Urothelium cell line (cell line): ENCODE measurements at regions not wholly inside any gene's neighbourhood (a gene's known extent, or its start where the extent isn't known, plus 50 kb on each side); places are given as distances from the start of the nearest gene placed in this dataset.
A peak's percentile ranks its signal among the peaks of the same experiment; 100 is the strongest.
"Not testable (repeated sequence)": the region's sequence is repeated elsewhere in the genome, so short reads cannot be mapped to it uniquely, and the experiment has no call there.

Experiments
- DNase-seq: peaks from one replicate; pipeline ENCODE4 v3.0.0; 2011; ENCODE audit warnings: low spot score, mixed read lengths
- FAIRE-seq: peaks from 2 replicates; lab custom pipeline; 2011; peaks lifted over from hg19 to GRCh38; lab: Jason Lieb, UNC

- DNase-seq = no peak
- FAIRE-seq = no peak
Measured at GRCh38 chr7:54947266-54947665, 71.6 kb upstream of the EGFR start.

DNA sequence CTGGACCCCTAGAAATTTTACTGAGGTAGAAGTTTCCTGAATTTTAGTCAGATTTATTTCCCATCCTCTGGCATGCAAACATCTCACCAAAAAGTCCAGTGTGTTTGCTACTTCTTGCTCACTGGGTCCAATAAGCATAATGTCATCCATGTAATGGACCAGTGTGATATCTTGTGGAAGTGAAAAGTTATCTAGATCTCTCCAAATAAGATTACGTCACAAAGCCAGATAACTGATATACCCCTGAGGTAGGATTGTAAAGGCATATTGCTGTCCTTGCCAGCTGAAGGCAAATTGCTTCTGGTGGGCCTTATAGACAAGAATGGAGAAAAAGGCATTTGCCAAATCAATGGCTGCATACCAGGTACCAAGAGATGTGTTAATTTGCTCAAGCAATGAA is 69.3 kb upstream of the EGFR start:
- DNase-seq, FAIRE-seq: not testable (repeated sequence)

- FAIRE-seq (no peak), DNase-seq (no peak)
Measured at GRCh38 chr7:54955296-54955695, 63.5 kb upstream of the EGFR start.

- DNase-seq = no peak
- peak; percentile 87 for FAIRE-seq
Measured at GRCh38 chr7:54955696-54956420, 63.0 kb upstream of the EGFR start.

DNA sequence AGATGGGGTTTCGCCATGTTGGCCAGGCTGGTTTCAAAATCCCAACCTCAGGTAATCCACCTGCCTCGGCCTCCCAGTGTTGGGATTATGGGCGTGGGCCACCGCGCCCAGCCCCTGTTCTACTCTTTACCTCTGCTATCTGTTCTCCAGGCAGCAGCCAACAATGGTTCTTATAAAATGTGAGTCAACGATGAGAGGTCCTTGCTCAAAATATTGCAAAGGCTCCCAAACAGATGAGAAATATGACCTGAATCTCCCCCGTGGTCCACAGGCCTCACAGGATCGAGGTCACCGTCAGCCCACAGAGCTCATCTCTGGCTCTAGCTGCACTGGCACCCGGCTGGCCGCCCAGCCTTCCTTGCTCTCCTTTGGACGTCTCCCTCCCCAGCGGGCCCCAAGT is 62.0 kb upstream of the EGFR start:
- FAIRE-seq (peak; percentile 32), DNase-seq (no peak)

DNA sequence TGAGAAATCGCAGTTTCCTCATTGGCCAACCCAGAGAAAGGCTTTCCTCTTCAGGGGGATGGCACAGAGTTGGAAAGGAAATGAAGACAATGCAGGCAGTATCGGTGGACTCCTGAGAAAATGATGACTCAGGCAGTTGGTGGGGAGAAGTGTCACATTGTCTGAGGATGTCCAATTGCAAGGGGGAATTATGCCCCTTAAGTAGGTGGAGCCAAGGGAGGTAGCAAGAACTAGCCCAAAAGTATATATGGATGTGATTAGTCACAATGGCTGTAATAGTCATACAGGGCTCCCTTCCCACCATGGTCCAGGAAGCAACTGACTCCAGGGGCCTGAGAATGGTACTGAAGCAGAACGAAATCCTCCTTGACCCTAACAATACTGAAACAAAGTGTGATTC is 58.3 kb upstream of the EGFR start:
- FAIRE-seq (peak; percentile 92), DNase-seq (peak; percentile 59)

- DNase-seq = no peak
- no peak for FAIRE-seq
Measured at GRCh38 chr7:54961391-54961790, 57.4 kb upstream of the EGFR start.

- no peak for FAIRE-seq
- DNase-seq = no peak
Measured at GRCh38 chr7:54963155-54963554, 55.7 kb upstream of the EGFR start.

GRCh38 chr7:54964136-54964535 is 54.7 kb upstream of the EGFR start:
- FAIRE-seq (no peak), DNase-seq (no peak)

- FAIRE-seq (peak; percentile 97), DNase-seq (peak; percentile 81)
Measured at GRCh38 chr7:54967377-54967776, 51.4 kb upstream of the EGFR start.

GRCh38 chr7:54968018-54968417 is 50.8 kb upstream of the EGFR start:
- no peak for DNase-seq
- FAIRE-seq = no peak
